GM21515 (cell line): ENCODE measurements at regions not wholly inside any gene's neighbourhood (a gene's known extent, or its start where the extent isn't known, plus 50 kb on each side); places are given as distances from the start of the nearest gene placed in this dataset.
"Not testable (repeated sequence)": the region's sequence is repeated elsewhere in the genome, so short reads cannot be mapped to it uniquely, and the experiment has no call there.

Source experiments
- ATAC-seq: cut with Tn5 transposase; IDR thresholded peaks from one replicate; pipeline ENCODE4 v1.9.1; 2021; ENCODE audit not compliant: unreplicated experiment

DNA sequence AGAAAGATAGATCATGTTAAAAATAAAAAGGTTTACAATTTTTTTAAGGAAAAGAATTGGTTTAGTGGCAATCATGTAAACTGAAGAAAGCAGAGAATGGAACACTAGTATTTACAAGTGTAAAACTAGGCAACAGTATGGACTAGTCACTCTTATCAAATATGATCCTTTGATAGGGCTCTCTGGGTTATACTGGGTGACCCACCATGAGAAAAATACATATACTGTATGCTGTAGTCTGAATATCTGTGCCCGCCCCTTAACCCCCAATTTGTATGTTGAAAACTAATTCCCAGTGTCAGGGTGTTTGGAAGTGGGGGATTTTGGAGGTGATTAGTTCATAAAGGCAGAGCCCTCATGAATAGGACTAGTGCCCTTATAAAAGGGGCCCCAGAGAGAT, 236.8 kb upstream of the TARS1 start:
- no peak for ATAC-seq

GRCh38 chr5:33205079-33205478, 235.7 kb upstream of the TARS1 start:
- ATAC-seq = no peak

DNA sequence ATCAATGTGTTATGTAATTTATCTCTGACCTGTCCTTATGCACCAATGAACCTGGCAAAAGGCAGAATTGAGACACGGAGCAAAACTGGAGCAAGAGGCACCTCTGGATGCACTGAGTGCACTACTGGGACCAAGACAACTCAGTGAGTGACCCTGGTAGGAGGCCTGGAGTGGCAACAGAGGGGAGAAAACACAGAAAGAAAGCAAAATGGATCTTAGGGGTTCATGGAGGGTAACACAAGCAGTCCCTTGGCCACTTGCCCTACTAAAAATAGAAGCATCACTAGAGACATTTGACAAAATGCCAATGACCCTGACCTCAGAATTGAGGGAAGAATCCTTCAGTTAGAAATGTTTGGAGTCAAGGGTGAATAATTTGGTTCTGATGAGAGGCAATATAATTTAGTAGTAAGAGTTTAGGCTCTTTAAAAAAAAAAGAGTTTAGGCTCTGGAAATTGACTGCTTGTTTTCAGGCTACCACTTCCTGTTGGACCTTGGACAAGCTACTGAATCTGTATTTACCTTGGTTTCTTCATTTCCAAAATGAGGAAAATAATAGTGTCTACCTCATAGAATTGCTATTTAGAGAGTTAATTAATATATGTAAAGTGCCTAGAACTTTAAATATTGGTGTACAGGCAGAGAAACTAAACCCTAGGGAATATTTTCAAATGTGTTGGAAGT, 234.9 kb upstream of the TARS1 start:
- ATAC-seq = no peak

DNA sequence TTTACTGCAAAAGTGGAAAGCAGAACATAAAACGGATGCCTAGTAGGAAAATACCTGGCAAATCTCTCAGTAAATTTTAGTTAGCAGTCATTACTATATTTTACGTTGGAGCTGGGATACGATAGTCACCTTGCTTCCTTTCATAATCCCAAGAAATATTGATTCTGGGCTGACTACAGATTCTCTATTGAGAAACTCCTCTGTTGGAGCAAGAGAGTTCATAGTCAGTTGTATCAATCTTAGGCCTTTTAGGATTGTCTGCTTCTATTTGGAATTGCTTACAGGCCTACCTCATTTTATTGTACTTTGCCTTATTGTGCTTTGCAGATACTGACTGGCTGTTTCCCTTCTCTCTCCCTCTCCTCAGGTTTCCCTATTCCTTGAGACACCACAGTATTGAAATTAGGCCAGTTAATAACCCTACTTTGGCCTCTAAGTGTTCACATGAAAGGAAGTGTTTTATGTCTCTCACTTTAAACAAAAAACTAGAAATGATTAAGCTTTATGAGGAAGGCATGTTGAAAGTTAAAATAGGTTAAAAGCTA, 233.7 kb upstream of the TARS1 start:
- ATAC-seq = no peak

DNA sequence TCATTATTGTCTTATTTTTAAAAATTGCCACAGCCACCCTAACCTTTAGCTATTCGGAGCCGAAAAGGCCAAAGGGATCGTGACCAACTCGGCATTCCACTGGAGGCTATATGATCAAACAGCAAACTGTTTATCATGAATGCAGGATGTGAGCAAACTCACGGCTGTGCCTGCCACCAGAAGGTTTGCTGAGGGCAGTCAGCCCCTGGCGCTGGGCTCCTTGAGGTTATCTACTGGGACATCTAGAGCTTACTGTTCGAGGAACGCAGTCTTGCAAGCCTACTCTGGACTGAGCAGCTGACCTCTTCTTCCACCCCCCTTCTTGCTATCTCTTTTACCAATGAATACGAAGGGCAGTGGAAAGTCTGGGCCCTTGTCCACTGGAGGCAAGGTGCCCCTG, 231.5 kb upstream of the TARS1 start:
- no peak for ATAC-seq

- ATAC-seq = not testable (repeated sequence)
These were observed 230.5 kb upstream of the TARS1 start for GRCh38 chr5:33210221-33210620.

GRCh38 chr5:33210978-33211377, 229.8 kb upstream of the TARS1 start:
- no peak for ATAC-seq

GRCh38 chr5:33212439-33212838, 228.3 kb upstream of the TARS1 start:
- no peak for ATAC-seq

GRCh38 chr5:33212900-33213299, 227.9 kb upstream of the TARS1 start:
- ATAC-seq = no peak

GRCh38 chr5:33223563-33224284, 217.0 kb upstream of the TARS1 start:
- no peak for ATAC-seq

DNA sequence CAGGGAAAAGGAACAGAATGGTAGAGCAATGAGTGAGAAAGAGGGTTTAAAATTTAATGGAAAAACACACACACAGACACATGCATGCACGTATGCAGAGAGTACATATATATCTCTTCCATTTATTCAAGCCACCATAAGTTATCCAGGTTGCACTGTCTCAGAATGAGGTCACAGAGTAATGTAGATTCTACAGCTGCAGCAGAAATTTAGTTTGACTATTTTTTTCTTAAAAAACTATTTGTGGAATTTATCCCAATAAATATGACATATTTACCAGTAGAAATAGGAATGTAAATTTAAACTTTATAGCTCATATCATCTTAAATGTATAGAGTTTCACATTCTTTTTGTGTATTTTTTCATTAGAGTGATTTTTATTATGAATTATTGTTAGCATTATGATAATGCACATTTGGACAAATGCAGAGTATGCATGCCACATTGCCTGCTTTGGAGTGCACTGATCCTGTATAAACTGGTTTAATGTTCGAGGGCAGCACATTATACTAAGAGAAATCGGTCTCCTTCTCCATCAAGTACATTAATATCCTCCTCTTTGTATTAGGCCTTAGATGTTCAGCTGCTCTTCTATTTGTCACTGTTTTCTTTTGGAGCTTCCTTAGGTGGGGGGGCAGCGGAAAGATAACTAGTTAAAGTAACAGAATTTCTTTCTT, 216.3 kb upstream of the TARS1 start:
- ATAC-seq = no peak

GRCh38 chr5:33227247-33227646, 213.5 kb upstream of the TARS1 start:
- no peak for ATAC-seq

DNA sequence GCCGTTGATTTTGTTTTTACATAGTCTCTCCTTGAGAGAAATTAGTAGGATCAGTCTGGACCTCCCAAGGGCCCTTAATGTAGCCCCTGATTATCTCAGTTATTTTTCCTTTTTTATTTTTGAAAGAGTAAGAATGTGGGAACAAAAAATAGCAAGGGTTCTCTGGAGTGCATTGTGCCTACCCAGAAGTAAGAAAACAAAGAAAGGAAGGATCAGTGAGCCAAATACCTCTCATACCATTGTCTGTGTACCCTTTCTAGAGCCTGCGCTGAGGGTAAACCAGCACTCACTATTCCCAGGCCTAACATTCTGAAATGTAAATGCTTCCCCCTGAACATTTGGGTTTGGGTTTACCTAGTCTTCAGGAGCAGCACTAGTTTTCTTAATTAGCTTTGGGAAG, 213.0 kb upstream of the TARS1 start:
- no peak for ATAC-seq

- no peak for ATAC-seq
These were observed 212.6 kb upstream of the TARS1 start for GRCh38 chr5:33228149-33228548.

- no peak for ATAC-seq
These were observed 211.5 kb upstream of the TARS1 start for GRCh38 chr5:33229216-33229615.

GRCh38 chr5:33230467-33231078, 210.2 kb upstream of the TARS1 start:
- no peak for ATAC-seq

- ATAC-seq = no peak
These were observed 209.5 kb upstream of the TARS1 start for GRCh38 chr5:33231214-33231710.

DNA sequence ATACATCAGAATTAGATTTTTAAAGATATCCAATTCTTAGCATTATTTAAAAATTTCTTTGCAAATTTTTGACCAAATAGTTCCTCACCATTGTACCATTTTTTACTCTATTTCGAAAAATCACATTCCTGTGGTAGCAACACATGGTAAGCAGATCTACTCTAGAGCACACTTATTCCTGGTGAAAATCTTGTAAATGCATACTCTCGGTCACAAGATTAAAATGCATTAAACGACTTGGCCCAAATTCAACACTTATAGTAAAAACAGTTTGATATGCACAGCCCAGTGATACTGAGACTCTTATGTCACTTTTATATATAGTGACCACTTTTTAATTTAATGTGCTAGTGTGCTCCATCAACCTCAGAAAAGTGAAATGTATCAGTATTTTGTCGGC, 208.8 kb upstream of the TARS1 start:
- ATAC-seq = no peak

- ATAC-seq = no peak
These were observed 207.8 kb upstream of the TARS1 start for GRCh38 chr5:33232731-33233505.

DNA sequence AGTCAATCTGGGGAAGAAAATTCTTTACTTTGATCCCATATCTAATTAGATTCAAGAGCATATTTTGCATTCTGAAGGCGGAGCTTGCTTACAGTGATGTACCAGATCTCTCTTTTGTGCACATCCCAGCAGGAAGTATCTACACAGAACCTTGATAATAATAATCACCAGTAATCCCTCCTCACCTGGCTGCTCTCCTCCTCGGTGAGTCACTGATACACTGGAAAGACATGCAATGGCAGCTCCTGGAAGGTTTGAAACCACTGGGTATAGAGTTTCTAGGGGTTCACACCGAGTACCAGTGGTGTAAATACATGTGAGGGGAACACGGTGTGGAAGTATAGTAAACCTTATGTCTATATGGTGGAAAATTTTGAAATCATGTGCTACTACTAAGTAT, 205.5 kb upstream of the TARS1 start:
- no peak for ATAC-seq

DNA sequence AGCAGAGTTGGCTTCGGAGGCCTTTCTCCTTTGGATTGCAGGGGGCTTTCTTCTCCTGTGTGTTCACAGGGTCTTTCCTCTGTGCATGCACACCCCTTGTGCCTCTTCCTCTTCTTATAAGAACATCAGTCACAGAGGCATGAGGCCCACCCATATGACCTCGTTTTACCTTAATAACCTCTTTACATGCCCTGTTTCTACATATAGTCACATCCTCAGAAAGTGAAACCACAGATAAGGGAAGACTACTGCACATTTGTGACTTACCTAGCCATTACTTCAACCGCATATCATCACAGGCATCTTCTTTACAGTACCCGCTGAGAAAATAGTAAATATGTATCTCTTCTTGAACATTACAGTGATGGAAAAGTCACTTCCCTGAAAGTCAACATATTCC, 204.9 kb upstream of the TARS1 start:
- no peak for ATAC-seq
